Activated CD8-positive, alpha-beta memory T cell treated with anti-CD3 and anti-CD28 coated beads, Interleukin-2, amount 50 U/mL, for 1 hour (primary cell): ENCODE measurements at regions not wholly inside any gene's neighbourhood (a gene's known extent, or its start where the extent isn't known, plus 50 kb on each side); places are given as distances from the start of the nearest gene placed in this dataset.

Experiments used
- DNase-seq: peaks from one replicate; pipeline ENCODE4 v3.0.0-alpha.2; 2020; ENCODE audit errors: extremely low read depth

DNA sequence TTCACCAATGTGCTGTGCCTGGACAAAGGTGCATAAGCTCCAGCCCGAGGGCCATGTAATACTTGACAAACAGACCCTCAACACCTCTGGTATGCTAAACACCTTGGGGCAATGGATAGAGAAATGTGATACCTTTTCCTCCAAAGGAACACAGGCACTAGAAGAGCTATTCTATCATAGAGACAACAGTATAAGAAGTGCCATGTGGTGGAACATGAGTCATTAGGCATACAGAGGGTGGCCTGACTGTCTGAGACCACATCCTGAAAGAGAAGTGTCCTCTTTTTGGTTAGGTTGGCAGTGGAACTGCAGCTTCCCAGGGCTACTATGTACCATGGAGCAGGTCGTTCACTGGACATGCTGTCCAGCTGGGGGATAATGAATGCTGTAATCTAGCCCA, 153.9 kb downstream of the INSIG2 start:
- no peak for DNase-seq

DNA sequence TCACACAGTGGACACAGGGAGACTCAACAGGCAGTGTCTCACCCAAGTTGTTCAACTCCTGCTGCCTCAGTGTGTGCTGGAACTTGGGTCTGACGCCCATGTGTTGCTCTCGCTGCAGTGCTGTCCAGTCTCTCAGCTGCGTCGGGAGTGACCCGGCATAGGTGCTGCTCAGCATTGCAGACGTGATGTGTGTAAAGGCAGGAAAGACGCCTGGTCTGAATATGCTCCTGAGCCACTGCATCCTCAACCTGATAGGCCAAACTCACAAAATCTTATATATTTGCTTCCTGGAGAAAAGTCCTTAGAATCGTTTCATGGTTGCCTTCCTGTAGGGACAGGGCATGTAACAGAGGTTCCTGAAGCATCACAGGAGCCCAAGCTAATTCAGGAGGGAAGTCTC, 152.9 kb downstream of the INSIG2 start:
- DNase-seq, result no peak

DNA sequence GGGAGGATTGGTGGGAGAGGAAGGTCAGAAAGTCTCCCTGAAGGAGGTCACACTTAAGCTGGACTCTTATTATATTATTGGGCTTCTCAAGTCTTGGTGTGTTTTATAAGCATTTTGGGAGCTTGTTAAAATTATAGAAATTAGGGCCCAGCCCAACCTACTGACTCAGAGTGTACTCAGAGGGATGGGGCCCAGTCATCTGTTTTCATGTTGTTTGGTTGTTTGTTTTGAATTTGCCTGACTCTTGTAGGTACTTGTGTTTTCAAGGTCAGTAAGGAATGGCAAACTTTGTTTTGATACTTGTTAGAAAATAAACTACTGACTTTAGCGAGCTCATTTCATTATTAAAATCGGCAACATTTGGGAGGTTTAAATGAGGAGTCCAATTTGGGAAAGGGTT, 152.0 kb downstream of the INSIG2 start:
- DNase-seq, result no peak

DNA sequence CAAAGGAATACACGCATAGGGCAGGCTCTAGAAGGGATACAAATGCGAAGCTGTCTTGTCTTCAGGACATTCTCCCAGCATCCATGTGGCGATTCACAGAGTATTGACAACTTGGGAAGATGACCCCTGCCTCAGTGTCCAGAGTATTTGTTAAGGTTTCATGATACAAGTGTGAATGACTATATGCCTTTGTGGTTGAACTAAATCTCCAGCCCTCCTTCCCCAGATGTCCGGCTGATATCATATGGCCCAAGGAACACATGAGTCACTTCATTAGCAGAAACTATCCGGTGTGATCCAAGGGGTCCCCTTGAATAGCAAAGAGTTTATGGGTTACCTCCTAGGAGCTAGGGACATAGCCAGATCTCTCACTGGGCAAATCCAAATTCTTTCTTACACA, 151.0 kb downstream of the INSIG2 start:
- no peak for DNase-seq

DNA sequence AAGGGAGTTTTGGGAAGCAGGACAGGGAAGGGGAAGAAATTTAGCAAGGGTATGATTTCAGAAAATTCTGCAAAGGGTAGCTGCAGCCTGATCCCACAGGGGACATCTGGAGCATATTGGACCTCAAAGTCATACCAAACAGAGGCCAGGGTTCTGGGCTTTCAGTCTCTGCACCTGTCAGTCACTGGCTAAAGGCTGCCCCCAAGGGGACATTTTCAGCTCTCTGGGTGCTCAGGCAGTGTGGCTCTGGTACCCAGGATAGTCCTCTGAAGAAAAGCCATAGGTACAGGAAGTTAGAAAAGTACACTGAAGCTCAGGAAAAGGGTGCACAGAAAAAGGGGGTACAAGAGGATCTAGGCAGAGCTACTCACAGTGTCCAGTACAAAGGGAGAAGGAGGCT, 149.2 kb downstream of the INSIG2 start:
- no peak for DNase-seq

DNA sequence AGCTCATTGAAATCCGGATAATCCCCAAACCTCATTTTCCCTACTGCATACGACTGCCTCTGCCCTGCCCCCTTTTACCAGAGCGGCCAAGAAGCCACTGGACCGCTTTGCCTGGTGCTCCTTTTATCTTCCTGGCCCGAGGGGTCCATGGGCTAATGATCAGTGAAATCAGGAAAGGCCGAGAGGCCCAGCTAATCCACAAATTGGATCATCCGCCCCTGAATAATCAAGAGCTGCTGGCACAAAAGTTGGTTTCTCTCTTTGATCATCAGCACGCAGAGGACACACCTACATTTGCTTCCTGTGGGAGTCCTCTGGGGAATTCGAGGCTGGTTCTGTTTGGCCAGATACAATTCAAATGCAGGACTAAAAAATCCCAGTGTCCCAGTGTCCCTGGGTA, 144.5 kb downstream of the INSIG2 start:
- no peak for DNase-seq

DNA sequence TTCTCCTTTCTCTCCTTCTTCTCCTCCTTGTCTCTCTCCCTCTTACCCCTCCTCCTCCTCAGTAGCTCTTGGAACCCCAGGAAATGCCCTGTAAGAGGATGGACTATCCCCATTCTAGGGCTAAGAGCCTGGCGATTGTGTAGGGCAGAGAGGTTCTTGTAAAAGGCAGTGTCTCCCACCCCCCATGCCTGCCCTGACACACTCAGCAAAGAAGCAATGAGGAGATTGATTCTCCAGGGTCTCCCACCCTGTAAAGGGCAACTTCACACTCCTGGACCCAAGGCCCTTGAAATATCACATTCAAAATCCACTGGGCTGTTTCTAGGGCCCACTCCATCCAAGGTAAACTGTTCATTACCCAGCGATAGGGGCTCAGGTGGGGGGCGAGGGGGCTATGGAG, 144.1 kb downstream of the INSIG2 start:
- no peak for DNase-seq

DNA sequence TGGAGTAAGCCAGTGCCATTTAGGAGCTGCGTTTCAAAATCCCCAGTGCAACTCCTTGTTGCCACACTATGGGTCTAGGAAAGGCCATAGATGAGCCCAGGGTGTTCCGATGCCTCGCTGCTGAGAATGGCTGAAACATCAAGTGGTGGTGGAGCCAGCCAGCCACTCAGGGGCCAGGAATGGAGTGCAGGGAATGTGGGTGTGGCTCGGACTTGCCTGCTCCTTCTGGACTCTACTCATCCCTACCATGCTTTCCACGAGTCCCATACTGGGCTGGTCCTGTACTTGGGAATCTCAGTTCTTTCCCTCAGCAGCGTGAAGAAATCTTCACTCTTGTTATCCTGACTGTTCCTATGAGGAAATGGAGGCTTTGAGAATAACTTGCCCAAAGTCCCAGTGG, 143.5 kb downstream of the INSIG2 start:
- DNase-seq, result no peak

DNA sequence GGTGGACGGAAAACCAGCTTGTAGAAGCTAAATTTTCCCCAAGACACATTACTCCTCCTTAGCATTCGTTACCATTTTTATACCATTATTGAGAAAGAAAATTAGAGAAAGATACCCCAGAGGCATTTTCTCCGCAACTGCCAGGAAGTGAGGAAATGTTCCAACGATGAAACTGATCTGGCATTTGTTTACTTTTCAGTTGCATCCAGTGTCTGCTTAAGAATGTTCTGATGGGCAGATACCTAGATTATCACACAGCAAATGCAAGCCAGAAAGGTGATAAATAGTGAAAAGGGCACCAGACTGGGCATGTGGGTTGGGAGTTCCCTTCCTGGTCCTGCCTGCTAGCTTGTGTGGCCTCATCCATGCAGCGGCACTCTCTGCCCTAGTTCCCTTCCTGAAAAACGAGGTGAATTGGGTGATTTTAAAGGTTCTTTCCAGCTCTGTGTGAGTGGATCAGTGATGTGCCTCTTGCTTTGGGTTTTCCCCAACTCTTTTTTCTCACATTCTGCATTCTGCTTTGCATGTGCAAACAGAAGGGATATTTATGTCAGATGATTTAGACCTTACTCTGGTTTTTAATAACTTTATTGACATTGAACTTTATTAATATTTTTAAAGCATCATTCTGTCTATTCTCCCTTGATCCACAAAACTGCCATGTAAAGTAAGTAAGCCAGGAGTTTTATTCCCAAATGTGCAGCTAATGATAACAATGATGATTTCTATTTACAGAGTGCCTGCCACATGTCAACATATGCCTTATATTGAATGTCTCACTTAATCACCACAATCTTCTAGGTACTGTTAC, 139.6 kb downstream of the INSIG2 start:
- no peak for DNase-seq

DNA sequence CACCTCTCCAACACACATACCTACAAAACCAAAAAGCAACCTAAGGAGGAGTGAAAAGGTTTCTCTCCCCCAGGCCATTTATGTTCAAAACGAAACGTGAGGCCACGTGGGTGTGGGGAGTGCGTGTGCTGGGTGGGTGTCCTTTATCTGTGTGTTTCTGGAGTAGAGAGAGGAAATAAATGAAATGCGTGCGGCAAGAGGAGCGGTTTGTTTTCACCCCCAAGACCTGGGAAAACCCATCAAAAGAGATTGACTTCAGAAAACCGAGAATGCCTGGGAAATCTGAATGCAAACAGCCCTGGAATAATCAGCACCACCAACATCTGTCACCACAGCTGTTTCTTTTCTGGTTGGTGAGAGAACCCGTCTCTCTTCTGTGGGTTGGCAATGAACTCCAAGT, 137.4 kb downstream of the INSIG2 start:
- no peak for DNase-seq

DNA sequence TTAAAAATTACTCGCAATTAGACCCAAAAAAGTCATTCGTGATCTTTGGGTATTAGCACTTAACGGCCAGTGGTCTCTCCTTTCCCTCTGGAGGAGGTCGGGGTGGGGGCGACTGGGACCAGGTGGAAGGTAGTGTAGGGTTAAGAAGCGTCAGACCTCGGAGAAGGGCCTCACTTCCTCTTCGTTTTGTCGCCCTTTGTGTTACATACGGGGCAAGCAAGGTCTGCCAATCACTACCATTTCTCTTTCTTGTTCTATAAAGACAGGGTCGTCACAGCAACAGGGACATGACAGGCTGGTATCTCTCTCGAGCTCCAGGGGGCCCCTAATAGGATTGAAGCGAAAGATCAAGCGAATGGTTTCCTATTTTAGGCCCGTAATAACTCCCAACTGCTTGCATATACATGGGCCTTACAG, 136.6 kb downstream of the INSIG2 start:
- DNase-seq, result no peak

DNA sequence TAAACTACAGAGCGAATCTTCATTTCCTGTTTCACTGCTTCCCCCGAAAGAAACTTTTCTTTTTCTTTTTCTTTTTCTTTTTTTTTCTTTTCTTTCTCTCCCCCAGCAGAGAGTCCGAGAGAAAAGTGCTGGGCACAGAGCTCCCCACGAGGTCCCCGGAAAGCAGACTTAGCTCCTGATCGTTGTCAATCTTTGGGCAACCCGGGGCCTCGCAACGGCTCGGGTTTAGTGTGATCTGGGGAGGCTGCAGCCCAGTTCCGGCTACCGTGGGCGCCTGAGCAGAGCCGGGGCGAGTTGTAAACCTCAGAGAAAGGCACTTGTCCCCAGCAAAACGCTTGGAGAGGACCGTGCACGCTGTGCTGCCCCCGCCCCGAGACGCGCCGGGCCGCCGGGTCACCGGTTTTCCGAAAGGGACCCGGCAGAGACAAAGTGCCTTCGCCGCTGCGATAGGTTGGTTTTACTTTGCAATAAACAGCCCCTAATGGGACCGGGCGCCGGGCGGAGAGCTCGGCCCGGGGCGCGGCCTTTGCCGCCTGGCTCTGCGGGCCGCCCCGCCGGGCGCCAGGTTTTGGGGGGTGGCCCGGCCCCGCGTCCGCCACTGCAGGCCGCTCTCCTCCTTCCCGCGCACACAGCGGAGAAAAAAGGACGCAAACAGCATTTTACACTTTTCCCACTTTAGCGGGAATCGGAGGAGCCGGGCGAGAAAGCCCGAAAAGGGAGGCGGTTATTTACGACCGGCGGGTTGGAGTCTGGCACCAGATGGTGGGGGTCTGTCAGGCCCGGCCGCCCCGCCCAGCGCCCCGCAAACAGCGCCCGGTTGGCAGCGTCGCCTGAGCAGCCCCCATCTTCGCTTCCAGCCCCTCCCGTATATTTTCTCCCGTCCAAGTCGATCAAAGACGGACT, 136.0 kb downstream of the INSIG2 start:
- DNase-seq, result no peak

DNA sequence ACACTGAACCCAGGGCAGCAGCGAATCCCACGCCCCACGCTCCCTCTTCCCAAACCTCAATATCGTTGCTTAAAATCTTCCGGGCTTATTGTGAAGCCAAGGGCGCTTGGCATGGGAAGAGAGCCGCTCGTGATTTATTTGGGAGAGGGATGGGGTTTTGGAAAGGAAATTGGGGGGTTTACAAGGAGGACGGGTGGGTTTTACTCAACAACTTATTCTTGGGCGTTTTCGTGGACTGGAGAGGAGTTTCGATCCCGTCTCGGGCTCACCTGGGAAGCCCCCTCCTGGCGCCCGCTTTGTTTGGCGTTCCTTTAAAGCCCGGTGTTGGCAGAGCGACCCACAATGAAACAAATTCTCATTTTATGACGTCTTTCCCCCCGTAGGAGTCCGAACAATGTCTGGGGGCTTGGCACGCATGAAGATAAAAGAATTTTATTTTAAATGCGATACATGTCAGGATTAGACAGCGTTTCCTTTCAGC, 135.3 kb downstream of the INSIG2 start:
- DNase-seq, result no peak

DNA sequence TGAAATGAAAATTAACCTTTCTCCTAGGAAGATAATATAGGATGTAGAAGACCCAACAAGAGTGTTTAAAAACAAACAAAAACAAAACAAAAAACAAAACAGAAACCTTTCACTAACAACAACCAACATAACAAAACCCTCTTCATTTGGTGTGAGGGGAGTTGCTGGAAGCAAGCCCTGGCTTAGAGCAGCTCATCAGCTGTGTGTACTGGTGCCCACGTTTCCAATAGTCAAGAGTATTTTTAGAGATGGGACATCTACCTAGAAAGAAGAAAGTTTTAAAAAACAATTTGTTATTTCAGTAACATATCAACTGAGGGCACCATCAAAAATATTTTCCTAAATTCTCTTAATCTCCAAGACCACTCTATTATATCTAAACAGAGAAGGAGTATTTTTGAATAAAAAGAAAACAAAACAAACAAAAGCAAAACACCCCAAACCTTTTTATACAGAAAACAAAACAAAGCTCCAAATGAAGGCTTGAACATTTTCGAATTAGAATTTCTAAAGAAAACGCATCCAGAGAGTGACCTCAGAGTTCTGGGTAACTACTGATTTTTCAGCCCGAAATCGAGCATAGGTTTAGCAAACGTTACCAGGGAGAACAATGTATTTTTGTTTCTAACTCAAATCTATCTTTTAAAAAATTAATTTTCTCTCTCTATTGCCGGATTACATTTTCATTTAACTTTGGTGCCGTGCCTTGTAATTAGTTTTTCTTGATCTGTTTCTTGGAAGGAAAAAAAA, 134.6 kb downstream of the INSIG2 start:
- no peak for DNase-seq

DNA sequence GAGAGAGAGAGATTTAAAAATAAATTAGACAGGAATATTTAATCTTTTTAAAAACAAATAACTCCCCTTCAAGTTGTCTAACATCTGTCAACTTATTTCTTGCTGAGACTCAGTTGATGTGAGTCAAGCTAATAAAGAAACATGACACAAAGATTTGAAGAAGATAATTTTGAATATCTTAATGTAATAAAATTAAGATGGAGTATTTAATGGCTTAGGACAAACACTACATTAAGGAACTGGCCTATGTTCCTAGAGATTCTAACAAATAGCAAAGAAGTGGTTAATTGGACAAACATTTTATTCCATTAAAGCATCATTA, 134.0 kb downstream of the INSIG2 start:
- DNase-seq, result no peak

DNA sequence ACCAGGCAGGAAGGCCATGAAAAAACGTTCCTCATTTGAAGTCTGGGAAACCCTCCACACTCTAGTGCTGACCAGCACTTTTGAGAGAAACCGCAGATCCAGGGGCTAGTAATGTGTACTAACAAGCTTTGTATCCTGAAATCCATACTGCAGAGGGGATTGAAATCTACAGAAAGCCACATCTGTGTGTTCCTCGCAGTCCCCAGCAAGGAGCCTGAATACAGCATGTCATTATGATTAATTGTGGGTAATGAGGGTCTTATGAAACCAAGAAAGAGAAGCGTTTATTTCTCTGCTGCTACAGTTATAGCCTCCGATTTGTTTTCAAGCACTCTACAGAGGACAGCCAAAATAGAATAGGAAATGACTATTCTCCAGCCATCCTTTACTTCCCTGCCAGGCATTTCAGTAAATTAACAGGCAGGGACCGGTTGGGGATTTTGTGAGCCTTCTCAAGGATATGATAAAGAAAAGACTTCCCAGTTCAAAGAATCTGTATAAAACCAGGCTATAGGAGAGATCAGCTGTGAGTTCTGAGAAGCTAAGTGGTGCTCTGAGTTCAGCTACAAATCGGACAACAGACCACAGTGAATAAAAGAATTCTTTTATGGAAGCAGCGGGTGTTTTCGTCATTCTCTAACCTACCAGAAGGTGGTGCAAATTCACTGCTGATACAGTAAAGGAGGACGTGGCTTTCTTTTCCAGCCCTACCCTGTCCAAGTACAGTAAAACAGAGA, 133.4 kb downstream of the INSIG2 start:
- DNase-seq, result no peak

DNA sequence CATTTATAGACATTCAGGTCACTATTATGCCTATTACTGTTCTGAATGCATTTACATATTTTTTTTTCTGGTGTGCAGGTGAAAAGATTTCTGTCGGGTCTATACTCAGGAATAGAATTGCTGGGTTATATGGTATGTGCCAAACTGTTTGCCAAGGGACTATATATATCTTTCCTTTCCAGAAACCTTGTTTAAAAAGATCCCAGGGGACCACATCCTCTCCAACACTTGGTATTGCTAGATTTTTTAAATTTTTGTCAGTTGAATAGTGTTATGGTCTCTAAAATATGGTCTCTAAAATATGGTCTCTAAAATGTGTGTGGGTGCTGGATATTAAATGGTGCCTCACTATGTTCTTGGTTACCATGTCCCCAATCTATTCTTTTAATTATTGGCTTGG, 131.3 kb downstream of the INSIG2 start:
- DNase-seq, result no peak

DNA sequence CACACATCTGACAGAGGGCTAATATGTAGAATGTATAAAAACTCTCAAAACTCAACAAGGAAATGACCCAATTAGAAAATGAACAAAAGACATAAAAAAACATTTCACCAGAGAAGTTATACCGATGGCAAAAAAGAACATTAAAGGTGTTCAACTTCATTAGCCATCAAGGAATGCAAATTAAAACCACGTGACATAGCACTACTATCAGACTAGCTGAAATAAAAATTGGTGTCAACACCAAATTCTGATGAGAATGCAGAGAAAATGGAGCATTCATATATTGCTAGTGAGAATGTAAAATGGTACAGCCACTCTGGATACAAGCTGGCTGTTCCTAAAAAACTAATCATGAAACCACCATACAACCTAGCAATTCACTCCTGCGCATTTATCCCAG, 128.0 kb downstream of the INSIG2 start:
- no peak for DNase-seq

DNA sequence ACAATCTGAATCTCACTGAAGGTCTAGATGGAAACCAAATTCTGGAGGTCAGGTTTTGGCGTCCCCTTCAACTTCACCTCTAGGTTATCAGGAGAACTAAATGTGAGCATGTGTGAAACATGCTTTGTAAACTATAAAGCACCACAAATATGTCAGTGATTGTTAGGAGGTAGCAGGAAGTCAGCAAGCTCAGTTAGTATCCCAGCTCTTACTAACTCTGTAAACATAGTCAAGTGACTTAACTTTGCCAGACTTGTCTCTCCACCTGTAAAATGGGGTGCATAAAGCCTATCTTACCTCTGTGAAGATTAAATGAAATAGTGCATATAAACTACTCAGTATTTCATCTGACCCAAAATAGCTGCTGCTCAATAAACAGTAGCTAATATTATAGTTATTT, 121.5 kb downstream of the INSIG2 start:
- DNase-seq, result no peak

DNA sequence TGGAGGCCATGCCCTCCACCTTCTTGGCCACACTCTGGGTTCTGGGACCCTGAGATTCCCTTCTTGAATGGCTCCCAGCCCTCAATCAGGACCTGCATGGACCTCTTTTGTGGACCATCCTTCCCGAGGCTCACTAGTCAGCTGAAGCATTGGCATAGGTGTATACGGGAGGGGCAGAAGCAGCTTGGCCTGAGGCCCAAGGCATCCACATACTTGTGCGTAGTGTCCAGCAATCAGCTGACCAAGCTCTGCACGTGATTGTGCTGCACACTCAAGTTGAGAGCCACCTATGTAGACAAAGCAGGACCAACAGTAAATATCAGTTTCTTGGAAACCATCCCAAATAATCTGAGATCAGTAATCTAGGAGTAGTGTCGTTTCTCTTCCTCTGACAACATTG, 119.6 kb downstream of the INSIG2 start:
- DNase-seq, result no peak

DNA sequence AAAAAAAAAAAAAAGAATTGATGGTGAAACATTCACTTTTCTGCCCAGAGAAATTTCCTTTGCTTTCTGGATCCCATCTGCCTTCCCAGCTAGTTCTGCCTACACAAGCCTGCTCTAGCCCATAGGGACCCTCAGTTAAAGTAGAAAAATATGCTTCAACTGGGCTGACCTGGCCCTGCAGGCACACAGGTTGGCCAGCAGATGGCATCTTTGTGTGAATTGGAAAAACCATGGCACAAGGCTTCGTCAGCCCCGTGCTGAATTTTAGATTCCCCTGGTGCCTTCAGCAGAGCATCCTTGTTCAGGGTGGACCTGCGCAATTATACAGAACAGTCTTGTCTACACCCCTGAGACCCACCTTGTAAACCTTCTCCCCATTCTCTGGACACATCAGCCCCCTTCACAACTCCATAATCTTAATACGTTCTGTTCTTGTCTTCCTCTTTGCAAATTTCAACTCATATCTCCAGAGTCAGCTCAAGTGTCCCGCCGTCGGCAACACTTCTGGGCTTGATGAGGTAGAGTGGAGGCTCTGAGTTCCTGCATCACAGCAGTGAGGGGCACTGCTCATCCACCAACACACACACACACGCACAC, 114.5 kb downstream of the INSIG2 start:
- DNase-seq, result no peak
